ENCODE measurements at regions not wholly inside any gene's neighbourhood (a gene's known extent, or its start where the extent isn't known, plus 50 kb on each side); places are given as distances from the start of the nearest gene placed in this dataset.

- no peak for TF ChIP-seq CTCF (IDR thresholded peaks at IDR 0.05; ENCODE audit: insufficient read depth, low read depth, low read length)
- DNase-seq (ENCODE audit: low read depth), result no peak
- H3K4me3 ChIP-seq (ENCODE audit: low read depth, low read length), result no peak overlapping the region
Observed at GRCh38 chr1:87760654-87761053, 432.0 kb downstream of the LMO4 start.

GRCh38 chr1:87763483-87763882 lies 434.8 kb downstream of the LMO4 start:
- DNase-seq (ENCODE audit: low read depth), result no peak
- TF ChIP-seq CTCF (IDR thresholded peaks at IDR 0.05; ENCODE audit: insufficient read depth, low read depth, low read length), result no peak
- H3K4me3 ChIP-seq (ENCODE audit: low read depth, low read length), result no peak overlapping the region

GRCh38 chr1:87765057-87765680 lies 436.5 kb downstream of the LMO4 start:
- no peak for TF ChIP-seq CTCF (IDR thresholded peaks at IDR 0.05; ENCODE audit: insufficient read depth, low read depth, low read length)
- H3K4me3 ChIP-seq (ENCODE audit: low read depth, low read length), result no peak overlapping the region
- no peak for DNase-seq (ENCODE audit: low read depth)

GRCh38 chr1:87765681-87766070 lies 437.0 kb downstream of the LMO4 start:
- peak; percentile 71 for DNase-seq (ENCODE audit: low read depth)
- no peak for TF ChIP-seq CTCF (IDR thresholded peaks at IDR 0.05; ENCODE audit: insufficient read depth, low read depth, low read length)

GRCh38 chr1:87766737-87767136 lies 438.1 kb downstream of the LMO4 start:
- no peak for TF ChIP-seq CTCF (IDR thresholded peaks at IDR 0.05; ENCODE audit: insufficient read depth, low read depth, low read length)
- H3K4me3 ChIP-seq (ENCODE audit: low read depth, low read length), result no peak overlapping the region
- DNase-seq (ENCODE audit: low read depth), result peak; percentile 48

More at GRCh38 chr1:87765681-87766070, 437.0 kb downstream of the LMO4 start:
- H3K4me3 ChIP-seq (ENCODE audit: low read depth, low read length), result no peak overlapping the region

GRCh38 chr1:87778896-87779295 lies 450.2 kb downstream of the LMO4 start:
- TF ChIP-seq CTCF (IDR thresholded peaks at IDR 0.05; ENCODE audit: insufficient read depth, low read depth, low read length), result no peak
- no peak for DNase-seq (ENCODE audit: low read depth)

GRCh38 chr1:87781554-87781953 lies 452.9 kb downstream of the LMO4 start:
- TF ChIP-seq CTCF (IDR thresholded peaks at IDR 0.05; ENCODE audit: insufficient read depth, low read depth, low read length), result no peak
- no peak for DNase-seq (ENCODE audit: low read depth)
- H3K4me3 ChIP-seq (ENCODE audit: low read depth, low read length), result no peak overlapping the region

More at GRCh38 chr1:87778896-87779295, 450.2 kb downstream of the LMO4 start:
- H3K4me3 ChIP-seq (ENCODE audit: low read depth, low read length), result no peak overlapping the region
